ENCODE measurements at regions not wholly inside any gene's neighbourhood (a gene's known extent, or its start where the extent isn't known, plus 50 kb on each side); places are given as distances from the start of the nearest gene placed in this dataset.

- TF ChIP-seq CTCF (IDR thresholded peaks at IDR 0.05) (no peak), ZFX (IDR thresholded peaks at IDR 0.05; ENCODE audit: borderline replicate concordance) (no peak)
Measured at GRCh38 chr3:103711670-103712069, 1276.9 kb downstream of the ZPLD1 start.

Measured in 22Rv1 (cell line).